Liver (tissue), 8 donors: ENCODE measurements at regions not wholly inside any gene's neighbourhood (a gene's known extent, or its start where the extent isn't known, plus 50 kb on each side); places are given as distances from the start of the nearest gene placed in this dataset.

Experiments
- DNase-seq: peaks from one replicate; pipeline ENCODE4 v3.0.0-alpha.2; 2017; ENCODE audit warnings: low spot score
- H3K27ac ChIP-seq, 2 donors: one replicate each; pipeline ENCODE4 v1.7.0; 2013; ENCODE audit warnings: inconsistent platforms in 2 of 2, low read length in 2 of 2, control low read depth in 1 of 2, low read depth in 1 of 2, mild to moderate bottlenecking in 1 of 2
- H3K27me3 ChIP-seq, 4 donors: one replicate each; pipeline versions ENCODE4 v1.6.1 to v1.7.0; 2013; ENCODE audit warnings: low read length in 3 of 4, inconsistent platforms in 1 of 4, mild to moderate bottlenecking in 1 of 4, moderate library complexity in 1 of 4; ENCODE audit not compliant: control insufficient read depth in 4 of 4, insufficient read depth in 4 of 4
- H3K36me3 ChIP-seq, 4 donors: one replicate each; pipeline versions ENCODE4 v1.6.1 to v1.7.0; 2013; ENCODE audit warnings: low read length in 3 of 4, mild to moderate bottlenecking in 3 of 4, low read depth in 1 of 4, moderate library complexity in 1 of 4; ENCODE audit not compliant: control insufficient read depth in 4 of 4, insufficient read depth in 3 of 4
- H3K4me1 ChIP-seq, 4 donors: one replicate each; pipeline versions ENCODE4 v1.6.1 to v1.7.0; 2013; ENCODE audit warnings: low read length in 3 of 4, mild to moderate bottlenecking in 3 of 4, moderate library complexity in 1 of 4; ENCODE audit not compliant: control insufficient read depth in 4 of 4, insufficient read depth in 4 of 4
- H3K4me3 ChIP-seq, 3 donors: one replicate each; pipeline versions ENCODE4 v1.6.1 to v1.7.0; 2013; ENCODE audit warnings: low read length in 3 of 3, control low read depth in 1 of 3, low read depth in 1 of 3, mild to moderate bottlenecking in 1 of 3
- H3K9ac ChIP-seq, 2 donors: one replicate each; pipeline ENCODE4 v1.7.0; 2013; ENCODE audit warnings: low read length in 2 of 2, mild to moderate bottlenecking in 2 of 2, moderate library complexity in 2 of 2, control low read depth in 1 of 2, low read depth in 1 of 2
- H3K9me3 ChIP-seq, 4 donors: one replicate each; pipeline versions ENCODE4 v1.6.1 to v1.7.0; 2013; ENCODE audit warnings: low read length in 3 of 4; ENCODE audit not compliant: control insufficient read depth in 4 of 4
- EGR1 ChIP-seq, 2 donors: IDR thresholded peaks; 2 replicates each; pipeline ENCODE4 v1.6.1; 2016 to 2018; ENCODE audit warnings: antibody characterized with exemption in 2 of 2, low read depth in 2 of 2
- FOXA1 ChIP-seq: IDR thresholded peaks from 2 replicates; pipeline ENCODE4 v1.6.1; 2016; ENCODE audit warnings: antibody characterized with exemption
- FOXA2 ChIP-seq: IDR thresholded peaks from 2 replicates; pipeline ENCODE4 v1.6.1; 2016; ENCODE audit warnings: antibody characterized with exemption
- GABPA ChIP-seq, 2 donors: IDR thresholded peaks in 1 of 2; conservative IDR thresholded peaks in 1 of 2; 2 replicates each; pipeline ENCODE4 v1.6.1; 2016; ENCODE audit warnings: antibody characterized with exemption in 2 of 2, mild to moderate bottlenecking in 1 of 2, moderate library complexity in 1 of 2
- HNF4G ChIP-seq: IDR thresholded peaks from 2 replicates; pipeline ENCODE4 v1.6.1; 2016; ENCODE audit warnings: antibody characterized with exemption
- JUND ChIP-seq, 2 donors: IDR thresholded peaks; 2 replicates each; pipeline ENCODE4 v1.6.1; 2016; ENCODE audit warnings: antibody characterized with exemption in 2 of 2
- NR2F2 ChIP-seq: IDR thresholded peaks from 2 replicates; pipeline ENCODE4 v1.6.1; 2016; ENCODE audit warnings: antibody characterized with exemption
- RAD21 ChIP-seq, 2 donors: IDR thresholded peaks; 2 replicates each; pipeline ENCODE4 v1.6.1; 2016; ENCODE audit warnings: antibody characterized with exemption in 2 of 2, mild to moderate bottlenecking in 2 of 2
- RXRA ChIP-seq, 2 donors: IDR thresholded peaks; 2 replicates each; pipeline ENCODE4 v1.6.1; 2017 to 2018; ENCODE audit warnings: antibody characterized with exemption in 2 of 2, mild to moderate bottlenecking in 1 of 2
- SP1 ChIP-seq: IDR thresholded peaks from 2 replicates; pipeline ENCODE4 v1.6.1; 2018; ENCODE audit warnings: antibody characterized with exemption, mild to moderate bottlenecking
- TAF1 ChIP-seq: conservative IDR thresholded peaks from 2 replicates; pipeline ENCODE4 v1.6.1; 2016; ENCODE audit warnings: antibody characterized with exemption, mild to moderate bottlenecking
- YY1 ChIP-seq: IDR thresholded peaks from 2 replicates; pipeline ENCODE4 v1.6.1; 2016; ENCODE audit warnings: antibody characterized with exemption, mild to moderate bottlenecking
- WGBS: extraction: QIAGEN DNeasy Blood & Tissue Kit; methylation state at CpG from one replicate; pipeline ENCODE4 v1.1.7; 2013; 5-methylcytosine and 5-hydroxymethylcytosine counted together
- TF ChIP-seq, protein P1 (sequence below): IDR thresholded peaks from 2 replicates; pipeline ENCODE4 v1.6.1; 2016; ENCODE audit warnings: antibody characterized with exemption
- TF ChIP-seq, protein P2 (sequence below): fragments of 150-350 bp; IDR thresholded peaks from 2 replicates; pipeline ENCODE4 v1.5.1; 2017; ENCODE audit warnings: improper control_type of control experiment, low read depth, low read length; ENCODE audit not compliant: missing input control
- TF ChIP-seq, protein P3 (sequence below): IDR thresholded peaks from 2 replicates; pipeline ENCODE4 v1.6.1; 2016; ENCODE audit warnings: antibody characterized with exemption
- TF ChIP-seq, protein P4 (sequence below): IDR thresholded peaks from 2 replicates; pipeline ENCODE4 v1.6.1; 2016; ENCODE audit warnings: antibody characterized with exemption
- donor health status: healthy.
- donor health status: healthy.
- donor health status: healthy.
- donor health status: healthy.
- donor health status: healthy.

DNA sequence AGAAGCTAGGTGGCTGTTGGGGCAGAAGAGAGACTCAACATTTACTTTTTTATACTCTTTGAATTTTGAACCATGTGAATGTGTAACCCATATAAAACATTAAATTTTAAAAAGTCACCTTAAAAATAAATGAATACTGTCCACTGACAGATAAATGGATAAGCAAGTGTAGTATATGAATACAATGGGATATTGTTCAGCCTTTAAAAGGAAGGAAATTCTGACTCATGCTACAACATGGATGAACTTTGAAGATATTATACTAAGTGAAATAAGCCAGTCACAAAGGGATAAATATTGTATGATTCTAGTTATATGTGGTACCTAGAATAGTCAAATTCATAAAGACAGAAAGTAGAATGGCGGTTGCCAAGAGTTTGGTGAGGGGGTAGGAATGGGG lies 113.9 kb downstream of the TMEM174 start:
- H3K4me3 ChIP-seq, result no peak overlapping the region
- H3K4me1 ChIP-seq, result no peaks in the 10 kb centered on the region
- no peak overlapping the region for H3K27ac ChIP-seq
- TF ChIP-seq RXRA (IDR thresholded peaks at IDR 0.05) (no peak), EGR1 (IDR thresholded peaks at IDR 0.05; ENCODE audit: low read depth in 2 of 2) (no peak), FOXA1 (no peak), SP1 (no peak), YY1 (no peak), NR2F2 (no peak), GABPA (IDR thresholded peaks at IDR 0.05 in 1 of 2, conservative IDR thresholded peaks at IDR 0.05 in 1 of 2) (no peak), HNF4G (no peak), JUND (IDR thresholded peaks at IDR 0.05) (no peak), RAD21 (IDR thresholded peaks at IDR 0.05) (no peak), TAF1 (no peak)
- TF ChIP-seq, protein P1, sequence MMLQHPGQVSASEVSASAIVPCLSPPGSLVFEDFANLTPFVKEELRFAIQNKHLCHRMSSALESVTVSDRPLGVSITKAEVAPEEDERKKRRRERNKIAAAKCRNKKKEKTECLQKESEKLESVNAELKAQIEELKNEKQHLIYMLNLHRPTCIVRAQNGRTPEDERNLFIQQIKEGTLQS, result no peak
- TF ChIP-seq, protein P2, sequence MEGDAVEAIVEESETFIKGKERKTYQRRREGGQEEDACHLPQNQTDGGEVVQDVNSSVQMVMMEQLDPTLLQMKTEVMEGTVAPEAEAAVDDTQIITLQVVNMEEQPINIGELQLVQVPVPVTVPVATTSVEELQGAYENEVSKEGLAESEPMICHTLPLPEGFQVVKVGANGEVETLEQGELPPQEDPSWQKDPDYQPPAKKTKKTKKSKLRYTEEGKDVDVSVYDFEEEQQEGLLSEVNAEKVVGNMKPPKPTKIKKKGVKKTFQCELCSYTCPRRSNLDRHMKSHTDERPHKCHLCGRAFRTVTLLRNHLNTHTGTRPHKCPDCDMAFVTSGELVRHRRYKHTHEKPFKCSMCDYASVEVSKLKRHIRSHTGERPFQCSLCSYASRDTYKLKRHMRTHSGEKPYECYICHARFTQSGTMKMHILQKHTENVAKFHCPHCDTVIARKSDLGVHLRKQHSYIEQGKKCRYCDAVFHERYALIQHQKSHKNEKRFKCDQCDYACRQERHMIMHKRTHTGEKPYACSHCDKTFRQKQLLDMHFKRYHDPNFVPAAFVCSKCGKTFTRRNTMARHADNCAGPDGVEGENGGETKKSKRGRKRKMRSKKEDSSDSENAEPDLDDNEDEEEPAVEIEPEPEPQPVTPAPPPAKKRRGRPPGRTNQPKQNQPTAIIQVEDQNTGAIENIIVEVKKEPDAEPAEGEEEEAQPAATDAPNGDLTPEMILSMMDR, result no peak
- TF ChIP-seq, protein P3, sequence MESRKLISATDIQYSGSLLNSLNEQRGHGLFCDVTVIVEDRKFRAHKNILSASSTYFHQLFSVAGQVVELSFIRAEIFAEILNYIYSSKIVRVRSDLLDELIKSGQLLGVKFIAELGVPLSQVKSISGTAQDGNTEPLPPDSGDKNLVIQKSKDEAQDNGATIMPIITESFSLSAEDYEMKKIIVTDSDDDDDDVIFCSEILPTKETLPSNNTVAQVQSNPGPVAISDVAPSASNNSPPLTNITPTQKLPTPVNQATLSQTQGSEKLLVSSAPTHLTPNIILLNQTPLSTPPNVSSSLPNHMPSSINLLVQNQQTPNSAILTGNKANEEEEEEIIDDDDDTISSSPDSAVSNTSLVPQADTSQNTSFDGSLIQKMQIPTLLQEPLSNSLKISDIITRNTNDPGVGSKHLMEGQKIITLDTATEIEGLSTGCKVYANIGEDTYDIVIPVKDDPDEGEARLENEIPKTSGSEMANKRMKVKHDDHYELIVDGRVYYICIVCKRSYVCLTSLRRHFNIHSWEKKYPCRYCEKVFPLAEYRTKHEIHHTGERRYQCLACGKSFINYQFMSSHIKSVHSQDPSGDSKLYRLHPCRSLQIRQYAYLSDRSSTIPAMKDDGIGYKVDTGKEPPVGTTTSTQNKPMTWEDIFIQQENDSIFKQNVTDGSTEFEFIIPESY, result no peak
- no peak overlapping the region for H3K9ac ChIP-seq
- no peaks in the 10 kb centered on the region for H3K36me3 ChIP-seq
- H3K27me3 ChIP-seq, result peaks cover 0 to 12% (median 2%) of the 10 kb centered on the region in 4 donors
- DNase-seq, result no peak
- 87% methylated on average over 1 of the region's 1 CpG for WGBS
- peaks cover 0 to 6% (median 0%) of the 10 kb centered on the region in 4 donors for H3K9me3 ChIP-seq

DNA sequence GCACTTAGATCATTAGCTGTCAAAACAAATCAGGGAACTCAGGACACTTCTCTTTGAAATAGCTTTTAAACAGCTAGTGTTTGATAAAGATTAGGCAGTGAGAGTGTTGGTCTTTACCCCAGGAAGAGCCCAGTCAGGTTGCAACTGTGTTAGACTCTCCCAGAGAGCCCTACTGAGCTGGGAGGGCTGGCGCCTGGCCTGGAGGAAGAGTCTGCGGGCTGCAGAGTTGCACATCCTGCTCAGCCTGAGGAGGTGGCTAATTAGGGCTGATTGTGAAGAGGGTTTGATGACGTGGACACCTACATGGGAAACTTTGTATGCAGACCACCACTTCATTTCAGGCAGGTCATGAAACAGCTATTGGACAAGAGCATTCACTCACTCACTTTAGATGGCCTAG lies 112.0 kb downstream of the TMEM174 start:
- peaks cover 0 to 6% (median 0%) of the 10 kb centered on the region in 4 donors for H3K9me3 ChIP-seq
- H3K27me3 ChIP-seq, result peaks cover 0 to 6% (median 1%) of the 10 kb centered on the region in 4 donors
- no peak for DNase-seq
- H3K9ac ChIP-seq, result no peak overlapping the region
- no peak overlapping the region for H3K27ac ChIP-seq
- TF ChIP-seq HNF4G, result no peak
- TF ChIP-seq, protein P4, sequence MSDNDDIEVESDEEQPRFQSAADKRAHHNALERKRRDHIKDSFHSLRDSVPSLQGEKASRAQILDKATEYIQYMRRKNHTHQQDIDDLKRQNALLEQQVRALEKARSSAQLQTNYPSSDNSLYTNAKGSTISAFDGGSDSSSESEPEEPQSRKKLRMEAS, result no peak
- 84% methylated on average over 3 of the region's 3 CpGs for WGBS
- H3K4me1 ChIP-seq, result no peaks in the 10 kb centered on the region
- no peaks in the 10 kb centered on the region for H3K36me3 ChIP-seq
- no peak overlapping the region for H3K4me3 ChIP-seq

DNA sequence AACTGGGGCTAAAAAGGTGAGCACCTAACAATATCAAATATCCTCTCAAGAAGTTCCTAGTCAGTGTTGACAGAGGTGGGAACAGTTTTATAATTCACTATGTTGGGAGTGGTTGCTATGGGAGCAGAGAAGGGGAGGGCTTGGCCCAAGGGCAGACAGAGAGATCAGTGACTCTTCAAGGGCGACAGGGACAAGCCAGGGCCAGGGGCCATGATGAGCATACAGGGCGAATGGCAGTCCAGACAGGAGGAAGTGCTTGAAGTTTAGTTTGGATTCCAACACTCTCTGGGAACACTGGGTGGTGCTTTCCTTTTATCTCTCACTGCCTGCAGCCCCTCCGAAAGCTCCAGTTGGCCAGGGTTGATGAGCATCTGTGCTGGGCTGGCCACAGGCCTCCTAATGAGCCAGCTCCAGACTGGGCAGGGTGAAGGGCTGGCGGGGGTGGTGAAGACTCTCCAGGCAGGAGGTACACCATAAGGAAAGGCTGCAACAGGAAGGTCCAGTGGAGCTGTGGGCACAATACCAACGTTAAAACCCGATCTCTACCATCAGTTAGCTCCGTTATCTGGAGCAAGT lies 111.3 kb downstream of the TMEM174 start:
- peaks cover 0 to 6% (median 0%) of the 10 kb centered on the region in 4 donors for H3K9me3 ChIP-seq
- no peak overlapping the region for H3K9ac ChIP-seq
- no peak overlapping the region for H3K27ac ChIP-seq
- H3K27me3 ChIP-seq, result peaks cover 0 to 6% (median 1%) of the 10 kb centered on the region in 4 donors
- H3K4me3 ChIP-seq, result no peak overlapping the region
- DNase-seq, result no peak
- 70% methylated on average over 7 of the region's 7 CpGs for WGBS
- H3K36me3 ChIP-seq, result no peaks in the 10 kb centered on the region
- no peaks in the 10 kb centered on the region for H3K4me1 ChIP-seq
- TF ChIP-seq HNF4G (no peak), EGR1 (IDR thresholded peaks at IDR 0.05; ENCODE audit: low read depth in 2 of 2) (no peak), TAF1 (no peak), FOXA2 (no peak), YY1 (no peak), FOXA1 (no peak), RAD21 (IDR thresholded peaks at IDR 0.05) (no peak), JUND (IDR thresholded peaks at IDR 0.05) (no peak)
- TF ChIP-seq, protein P1, result no peak
- TF ChIP-seq, protein P3, result no peak
- TF ChIP-seq, protein P4, result no peak
